Lung (tissue), 11 donors: ENCODE measurements at regions not wholly inside any gene's neighbourhood (a gene's known extent, or its start where the extent isn't known, plus 50 kb on each side); places are given as distances from the start of the nearest gene placed in this dataset.
"Not testable (repeated sequence)": the region's sequence is repeated elsewhere in the genome, so short reads cannot be mapped to it uniquely, and the experiment has no call there.

ENCODE experiments used
- ATAC-seq: fragments of 200-7000 bp; cut with Tn5 transposase; one replicate; pipeline ENCODE4 v1.9.1; 2020; ENCODE audit warnings: moderate number of reproducible peaks; ENCODE audit not compliant: insufficient read depth, low FRiP score
- DNase-seq, 3 donors: peaks; one replicate each; pipeline ENCODE4 v3.0.0-alpha.2; 2013 to 2017
- H3K27ac ChIP-seq, 2 donors: one replicate each; pipeline ENCODE4 v1.5.1; 2013; ENCODE audit warnings: mild to moderate bottlenecking in 2 of 2, moderate library complexity in 2 of 2, control low read depth in 1 of 2, inconsistent platforms in 1 of 2, low read depth in 1 of 2, low read length in 1 of 2
- H3K27me3 ChIP-seq, 3 donors: one replicate each; pipeline ENCODE4 v1.5.1; 2013; ENCODE audit warnings: low read length in 2 of 3; ENCODE audit not compliant: control insufficient read depth in 3 of 3, insufficient read depth in 3 of 3
- H3K36me3 ChIP-seq, 4 donors: one replicate each; pipeline ENCODE4 v1.5.1; 2013; ENCODE audit warnings: low read length in 4 of 4, mild to moderate bottlenecking in 1 of 4, moderate library complexity in 1 of 4; ENCODE audit not compliant: control insufficient read depth in 4 of 4, insufficient read depth in 4 of 4
- H3K4me1 ChIP-seq, 5 donors: one replicate each; pipeline ENCODE4 v1.5.1; 2013; ENCODE audit warnings: low read length in 5 of 5, mild to moderate bottlenecking in 2 of 5, moderate library complexity in 1 of 5; ENCODE audit not compliant: control insufficient read depth in 5 of 5, insufficient read depth in 5 of 5
- H3K4me3 ChIP-seq: one replicate; pipeline ENCODE4 v1.5.1; 2013; ENCODE audit warnings: mild to moderate bottlenecking, control low read depth, moderate library complexity
- H3K9ac ChIP-seq, 2 donors: one replicate each; pipeline ENCODE4 v1.5.1; 2013; ENCODE audit warnings: low read length in 2 of 2, control low read depth in 1 of 2; ENCODE audit not compliant: insufficient read depth in 1 of 2
- H3K9me3 ChIP-seq, 4 donors: one replicate each; pipeline ENCODE4 v1.5.1; 2013; ENCODE audit warnings: low read length in 3 of 4, mild to moderate bottlenecking in 1 of 4, moderate library complexity in 1 of 4; ENCODE audit not compliant: control insufficient read depth in 4 of 4, insufficient read depth in 3 of 4
- CTCF ChIP-seq: IDR thresholded peaks from 2 replicates; pipeline ENCODE4 v1.5.1; 2012; ENCODE audit warnings: mild to moderate bottlenecking; ENCODE audit errors: control extremely low read depth, extremely low read depth
- WGBS, 2 donors: extraction: QIAGEN DNeasy Blood & Tissue Kit; methylation state at CpG; one replicate each; pipeline ENCODE4 v1.1.7; 2013; 5-methylcytosine and 5-hydroxymethylcytosine counted together
- donor health status: control.
- donor health status: control.
- donor health status: Bipolar disorder and iron deficiency.
- donor health status: healthy.
- donor health status: DM: yes; HTN: yes; CAD: no.

GRCh38 chrX:98294310-98294709 lies 1410.6 kb downstream of the RPA4 start:
- Histone ChIP-seq H3K9me3 (no peaks in the 10 kb centered on the region), H3K4me1 (no peaks in the 10 kb centered on the region), H3K4me3 (no peak overlapping the region), H3K27me3 (peaks cover 4 to 9% (median 5%) of the 10 kb centered on the region in 3 donors), H3K27ac (no peak overlapping the region), H3K36me3 (no peaks in the 10 kb centered on the region), H3K9ac (no peak overlapping the region)
- ATAC-seq (no peak), DNase-seq (no peak)
- TF ChIP-seq CTCF, result no peak

- peaks cover 3 to 9% (median 4%) of the 10 kb centered on the region in 3 donors for H3K27me3 ChIP-seq
- no peak for TF ChIP-seq CTCF
- peaks cover 0 to 3% (median 0%) of the 10 kb centered on the region in 4 donors for H3K9me3 ChIP-seq
- no peaks in the 10 kb centered on the region for H3K36me3 ChIP-seq
- DNase-seq, result no peak
- no peak overlapping the region for H3K27ac ChIP-seq
- H3K4me1 ChIP-seq, result no peaks in the 10 kb centered on the region
- WGBS, 2 donors, result 81 to 87% methylated on average over 2 of the region's 2 CpGs
- no peak overlapping the region for H3K9ac ChIP-seq
- no peak overlapping the region for H3K4me3 ChIP-seq
- no peak for ATAC-seq
Observed at GRCh38 chrX:98296129-98296528, 1412.4 kb downstream of the RPA4 start.

- DNase-seq (no peak), ATAC-seq (no peak)
- Histone ChIP-seq H3K9ac (no peak overlapping the region), H3K4me1 (no peaks in the 10 kb centered on the region), H3K27ac (no peak overlapping the region), H3K27me3 (peaks cover 0 to 6% (median 3%) of the 10 kb centered on the region in 3 donors), H3K4me3 (no peak overlapping the region), H3K9me3 (peaks cover 0 to 3% (median 0%) of the 10 kb centered on the region in 4 donors), H3K36me3 (no peaks in the 10 kb centered on the region)
- no peak for TF ChIP-seq CTCF
Observed at GRCh38 chrX:98299785-98300184, 1416.1 kb downstream of the RPA4 start.

GRCh38 chrX:98300536-98300935 lies 1416.8 kb downstream of the RPA4 start:
- H3K27me3 ChIP-seq, H3K36me3 ChIP-seq, H3K4me3 ChIP-seq, ATAC-seq, H3K4me1 ChIP-seq, DNase-seq, H3K9me3 ChIP-seq, H3K9ac ChIP-seq, H3K27ac ChIP-seq: not testable (repeated sequence)
- WGBS, 2 donors, result 92 to 94% methylated on average over 7 to 12 of the region's 13 CpGs
